Hypothalamus (tissue), 51 donors: ENCODE measurements at regions not wholly inside any gene's neighbourhood (a gene's known extent, or its start where the extent isn't known, plus 50 kb on each side); places are given as distances from the start of the nearest gene placed in this dataset.
A peak's percentile ranks its signal among the peaks of the same experiment; 100 is the strongest.
"Not testable (repeated sequence)": the region's sequence is repeated elsewhere in the genome, so short reads cannot be mapped to it uniquely, and the experiment has no call there.

Experiments
- DNase-seq, 51 donors: peaks; one replicate each; lab custom pipeline; 2025; lab: John Stamatoyannopoulos, UW

DNA sequence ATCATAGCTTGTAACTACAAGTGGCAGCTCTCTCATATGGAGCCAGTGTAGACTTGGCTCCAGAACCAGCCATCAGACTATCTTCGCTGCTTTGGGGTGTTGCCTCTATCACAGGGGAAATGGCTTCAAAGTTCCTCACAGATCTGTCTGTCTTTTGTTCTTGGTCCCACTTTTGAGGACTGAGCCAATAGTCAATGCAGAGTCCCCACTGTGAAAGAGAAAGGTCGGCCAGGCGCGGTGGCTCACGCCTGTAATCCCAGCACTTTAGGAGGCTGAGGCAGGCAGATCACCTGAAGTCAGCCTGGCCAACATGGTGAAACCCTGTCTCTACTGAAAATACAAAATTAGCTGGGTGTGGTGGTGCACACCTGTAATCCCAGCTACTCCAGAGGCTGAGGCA, 86.9 kb upstream of the FZD7 start:
- not testable (repeated sequence) for DNase-seq

DNA sequence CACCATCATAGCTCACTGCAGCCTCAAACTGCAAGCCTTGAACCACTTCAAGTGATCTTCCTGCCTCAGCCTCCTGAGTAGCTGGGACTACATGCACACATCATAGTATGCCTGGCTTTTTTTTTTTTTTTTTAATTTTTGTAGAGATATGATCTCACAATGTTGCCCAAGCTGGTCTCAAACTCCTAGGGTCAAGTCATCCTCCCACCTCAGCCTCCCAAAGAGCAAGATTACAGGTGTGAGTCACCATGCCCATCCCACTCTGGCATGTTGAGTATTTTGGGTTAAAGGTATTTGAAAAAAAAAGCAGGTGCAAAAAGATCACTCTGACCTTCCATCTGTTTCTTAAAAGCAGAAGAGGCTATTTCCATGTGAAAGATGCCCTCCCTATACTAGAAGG, 86.4 kb upstream of the FZD7 start:
- no peak for DNase-seq

DNA sequence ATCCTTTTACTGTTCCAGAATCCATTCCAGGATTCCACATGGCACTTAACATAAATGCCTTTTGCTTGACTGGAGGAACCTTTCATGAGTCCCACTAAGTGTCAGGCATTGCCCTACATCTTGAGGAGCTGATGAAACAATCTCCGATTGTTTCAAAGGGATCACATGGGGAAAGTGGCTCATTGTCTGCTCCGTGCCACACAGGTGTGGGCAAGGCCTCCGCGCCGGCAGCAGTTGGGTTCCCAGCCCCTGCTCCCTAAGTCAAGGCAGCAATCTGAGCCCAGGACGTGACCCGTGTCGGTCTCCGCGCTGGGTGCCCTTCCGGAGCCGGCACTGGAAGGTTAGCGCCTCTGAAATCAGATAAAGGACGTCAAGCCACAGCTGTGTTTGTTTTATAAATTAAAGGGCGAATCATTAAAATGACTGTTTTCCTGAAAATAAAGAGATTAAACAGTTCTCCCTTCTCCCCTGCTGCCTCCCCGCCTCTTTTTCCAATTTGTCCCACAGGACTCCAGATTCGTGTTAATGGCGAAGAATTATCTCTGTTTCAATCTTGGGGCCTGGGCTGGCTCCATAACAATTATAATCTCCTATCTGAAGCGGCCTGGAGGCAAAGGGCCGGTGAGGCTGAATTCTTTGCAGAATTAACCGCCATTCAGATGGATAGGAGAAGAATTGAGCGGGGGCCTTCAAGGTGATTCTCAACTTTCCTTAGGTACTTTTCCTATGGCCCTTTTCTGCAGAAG, 84.3 kb upstream of the FZD7 start:
- DNase-seq, result no peak

DNA sequence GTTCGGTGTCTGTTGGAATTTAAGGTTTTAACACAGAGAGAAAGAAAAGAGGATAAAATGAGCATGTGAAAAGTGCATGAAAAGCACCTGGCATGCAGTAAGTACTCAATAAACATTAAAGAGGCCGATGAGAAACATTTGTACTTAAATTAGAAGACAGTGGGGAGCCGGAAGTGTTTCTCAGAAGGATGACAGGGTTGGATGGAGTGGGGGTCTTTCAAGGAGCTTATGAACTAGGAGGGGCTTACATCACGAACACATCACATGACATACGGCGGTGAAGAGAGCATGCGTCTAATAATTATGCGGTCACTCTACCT, 83.8 kb upstream of the FZD7 start:
- no peak for DNase-seq

DNA sequence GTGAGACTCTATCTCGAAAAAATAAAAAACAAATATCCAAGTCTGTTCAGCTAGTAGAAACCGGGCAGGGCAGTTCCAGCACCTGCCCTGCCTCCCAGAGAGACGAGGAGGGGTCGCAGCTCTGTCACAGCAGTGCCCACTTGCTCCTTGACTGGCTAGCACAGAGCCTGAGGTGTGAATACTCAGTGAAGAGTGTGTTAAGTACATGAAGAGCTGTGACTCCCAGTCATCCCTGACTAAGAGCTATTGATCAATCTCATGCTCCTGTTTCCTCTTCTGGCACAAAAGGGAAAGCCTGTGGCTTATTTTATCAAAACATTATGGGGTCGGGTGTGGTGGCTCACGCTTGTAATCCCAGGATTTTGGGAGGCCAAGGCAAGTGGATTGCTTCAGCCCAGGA, 83.0 kb upstream of the FZD7 start:
- DNase-seq, result no peak

DNA sequence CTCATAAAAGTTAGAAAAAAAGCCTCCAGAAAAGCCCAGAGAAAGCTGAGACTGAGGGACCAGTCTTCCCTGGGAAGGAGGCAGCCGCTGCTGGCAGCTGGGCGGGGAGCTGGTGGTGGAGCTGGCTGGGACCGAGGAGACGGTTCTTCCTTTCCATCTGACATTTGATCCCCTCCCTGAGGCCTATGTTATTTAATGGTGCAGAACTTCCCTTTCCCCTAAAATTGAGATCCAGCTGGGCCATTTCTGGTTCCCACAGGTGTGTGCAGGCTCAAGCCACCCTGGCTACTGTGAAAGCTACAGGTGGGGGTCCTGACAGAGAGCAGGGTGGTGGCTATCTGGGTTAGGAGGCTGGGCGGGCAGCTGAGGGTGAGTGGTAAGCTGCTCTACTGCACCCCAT, 81.5 kb upstream of the FZD7 start:
- DNase-seq, result no peak

DNA sequence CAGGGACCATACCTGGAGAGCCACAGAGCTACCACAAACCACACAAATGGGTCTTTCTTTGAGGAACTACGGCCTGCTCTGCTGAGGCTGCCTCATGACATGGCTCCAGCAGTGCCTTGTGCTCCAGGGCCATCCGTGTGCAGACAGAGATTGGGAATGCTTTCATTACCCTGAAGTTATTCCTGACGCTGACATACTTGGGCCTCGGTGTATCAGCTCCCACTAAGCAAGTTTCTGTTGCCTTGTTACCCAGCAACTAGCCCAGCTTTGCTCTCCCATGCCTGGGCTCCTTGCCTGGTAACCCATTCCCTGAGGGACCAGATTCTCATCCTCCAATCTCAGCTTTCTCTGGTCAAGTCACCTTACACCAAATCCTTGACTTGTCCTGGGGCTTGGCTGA, 80.3 kb upstream of the FZD7 start:
- DNase-seq, result no peak

DNA sequence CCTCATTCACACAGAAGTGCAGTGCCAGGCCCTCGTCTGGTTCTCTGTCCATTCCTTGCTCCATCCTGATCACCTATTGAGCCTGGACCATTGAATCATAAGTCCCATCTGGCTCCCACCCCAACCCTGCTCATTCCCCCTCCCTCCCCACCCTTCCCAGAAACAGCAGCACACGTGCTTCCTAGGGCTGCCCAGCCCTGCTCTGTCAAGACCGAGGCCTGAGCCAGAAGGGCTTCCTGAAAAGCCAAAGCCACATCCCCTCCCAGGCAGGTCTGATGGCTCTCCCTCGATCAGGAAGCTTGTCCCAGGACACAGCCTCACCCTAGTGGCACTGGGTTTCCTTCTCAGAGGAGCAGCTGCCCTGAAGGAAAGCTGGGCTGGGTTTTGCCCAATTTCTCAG, 79.8 kb upstream of the FZD7 start:
- no peak for DNase-seq

DNA sequence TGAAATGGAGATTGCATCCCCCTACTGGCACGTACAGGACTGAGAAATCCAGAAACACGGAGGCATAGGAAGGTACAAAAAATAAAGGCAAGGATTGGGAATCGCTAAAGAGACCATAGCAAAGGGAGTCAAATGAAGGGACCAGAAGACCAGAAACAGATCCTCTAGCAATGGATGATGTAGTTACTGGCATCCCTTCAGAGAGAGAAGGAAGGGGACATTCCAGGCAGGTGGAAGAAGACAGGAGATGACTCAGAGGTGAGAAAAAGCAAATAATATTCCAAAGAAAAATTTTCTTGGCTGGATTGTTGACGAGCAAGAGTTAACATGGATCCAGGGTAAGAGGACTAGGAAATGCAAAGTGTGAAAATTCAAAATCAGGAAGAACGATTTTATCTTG, 78.4 kb upstream of the FZD7 start:
- no peak for DNase-seq

DNA sequence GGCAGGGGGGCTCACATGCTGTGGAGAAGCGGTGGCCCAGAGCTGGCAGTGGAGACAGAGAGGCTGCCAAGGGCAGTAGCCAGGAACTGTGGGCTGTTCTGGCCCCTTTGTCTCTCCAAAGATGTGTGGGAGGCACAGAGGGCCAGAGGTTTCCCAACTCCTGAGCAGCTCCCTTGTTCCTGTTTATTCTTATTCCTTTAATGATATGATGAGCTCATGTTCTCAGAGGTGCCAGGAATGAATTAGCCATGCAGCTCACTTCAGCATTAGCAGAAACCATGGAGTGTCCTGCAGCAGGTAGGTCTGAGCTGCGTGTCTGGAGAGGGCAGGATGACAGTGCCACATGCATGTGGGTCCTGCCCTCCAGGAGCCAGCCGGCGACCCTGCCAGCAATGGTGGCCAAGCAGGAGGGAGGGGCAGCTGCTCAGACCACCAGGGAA, 77.9 kb upstream of the FZD7 start:
- DNase-seq, result peak in 22 of 51 donors; percentile 6 to 63 (median 31)

DNA sequence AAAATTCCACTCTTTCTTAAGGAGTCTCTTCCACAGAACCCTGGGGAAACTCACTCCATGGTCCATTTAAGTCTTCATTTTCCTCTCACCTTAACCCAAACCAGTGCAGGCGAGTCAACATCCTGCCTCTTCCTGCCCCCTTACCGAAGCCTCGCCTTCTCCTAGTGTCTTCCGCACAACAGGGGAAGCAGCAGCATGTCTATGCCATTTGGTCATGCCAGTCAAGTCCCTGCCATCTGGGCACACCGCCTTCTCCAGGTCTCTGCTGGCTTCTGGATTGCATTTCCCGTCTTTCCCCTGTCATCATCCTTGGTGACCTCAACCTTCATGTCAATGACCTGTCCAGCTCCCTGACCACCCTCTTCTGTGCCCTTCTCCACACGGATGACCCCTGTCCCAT, 77.3 kb upstream of the FZD7 start:
- no peak for DNase-seq

DNA sequence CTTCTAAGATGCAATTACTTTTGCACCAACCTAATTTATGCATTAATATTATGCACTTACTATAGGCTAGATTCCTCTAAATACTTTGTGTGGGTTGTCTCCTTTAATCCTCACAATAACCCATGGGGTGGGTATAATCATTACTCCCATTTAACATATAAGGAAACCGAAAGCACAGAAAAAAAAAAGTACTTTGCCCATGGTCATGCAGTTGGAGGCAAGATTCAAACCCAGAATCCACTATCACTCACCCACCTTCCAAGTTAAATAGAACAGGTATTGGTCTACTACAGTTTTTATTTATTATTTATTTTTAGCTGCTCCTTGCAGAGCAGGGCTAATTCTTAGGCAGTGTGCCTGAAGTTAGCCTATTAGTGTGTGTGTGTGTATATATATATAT, 76.6 kb upstream of the FZD7 start:
- DNase-seq, result no peak

DNA sequence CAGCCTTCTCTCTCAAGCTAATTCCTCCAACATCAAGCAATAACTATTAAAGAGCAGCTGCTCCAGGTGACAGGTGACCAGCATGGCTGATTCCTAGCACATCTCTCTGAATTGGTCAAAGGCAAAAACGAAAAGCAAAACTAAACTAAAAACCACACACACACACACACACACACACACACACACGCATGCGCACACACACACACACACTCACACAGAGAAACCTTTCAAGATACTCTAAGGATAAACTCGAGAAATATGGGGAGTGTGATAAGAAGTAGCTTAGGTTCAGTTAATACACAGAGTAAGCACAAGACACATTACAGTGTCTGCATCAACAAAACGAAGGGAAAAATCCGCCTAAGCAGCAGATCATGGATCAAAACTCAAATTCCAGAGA, 74.5 kb upstream of the FZD7 start:
- DNase-seq, result no peak

DNA sequence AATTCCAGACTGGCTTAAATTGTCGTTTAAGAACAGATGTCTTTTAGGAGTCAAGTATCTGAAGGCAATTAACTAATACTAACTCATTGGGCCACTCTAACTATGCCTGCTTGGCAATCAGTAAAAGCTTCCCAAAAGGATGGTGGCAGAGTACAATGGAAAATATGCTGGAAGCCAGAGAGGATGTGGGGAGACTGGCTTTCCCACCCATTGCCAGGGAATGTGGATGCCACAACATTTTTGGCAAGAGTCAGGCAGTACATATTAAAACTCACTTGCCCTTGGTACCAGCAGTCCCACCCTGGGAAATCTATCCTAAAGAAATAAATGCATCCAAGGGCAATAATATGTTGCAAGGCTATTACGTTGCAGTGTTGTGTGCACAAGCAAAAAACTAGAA, 74.0 kb upstream of the FZD7 start:
- no peak for DNase-seq

DNA sequence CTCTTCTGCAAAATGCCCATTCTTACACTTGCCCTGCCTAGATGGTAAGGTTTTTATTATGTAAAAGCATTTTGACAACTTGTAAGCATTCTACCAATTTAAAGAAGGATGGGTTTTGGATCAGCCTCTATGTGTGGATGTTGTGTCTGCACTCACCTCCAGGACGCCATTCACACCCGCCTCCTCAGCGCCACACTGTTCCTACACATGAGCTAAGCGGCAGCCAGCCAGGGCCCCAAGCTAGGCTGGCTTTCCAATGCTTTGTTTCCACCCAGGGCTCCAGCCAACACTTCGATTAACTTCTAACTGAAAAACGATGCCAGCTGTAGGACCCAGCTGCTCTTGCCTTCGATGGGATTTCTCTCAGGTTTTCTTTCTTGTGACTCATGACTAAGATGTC, 73.3 kb upstream of the FZD7 start:
- DNase-seq, result peak in 1 of 51 donors; percentile 32

DNA sequence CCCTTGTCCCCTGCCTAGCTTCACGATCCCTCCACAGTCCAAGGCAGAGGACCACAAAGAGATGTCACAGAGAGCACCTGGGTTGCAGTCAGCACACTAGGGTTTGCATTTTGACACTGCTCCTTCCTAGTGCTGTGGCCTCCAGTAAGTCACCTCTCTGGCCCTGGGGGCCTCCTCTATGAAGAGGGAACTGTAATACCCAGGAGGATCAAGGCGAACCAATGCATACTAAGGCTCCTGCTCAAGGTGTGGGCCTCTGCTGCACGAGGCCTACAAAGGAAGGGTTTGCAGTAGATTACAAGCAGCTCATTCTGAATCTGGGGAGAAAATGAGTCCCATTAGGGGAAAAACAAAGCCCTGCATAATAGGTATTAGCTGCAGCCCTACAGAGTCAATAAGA, 72.3 kb upstream of the FZD7 start:
- no peak for DNase-seq

DNA sequence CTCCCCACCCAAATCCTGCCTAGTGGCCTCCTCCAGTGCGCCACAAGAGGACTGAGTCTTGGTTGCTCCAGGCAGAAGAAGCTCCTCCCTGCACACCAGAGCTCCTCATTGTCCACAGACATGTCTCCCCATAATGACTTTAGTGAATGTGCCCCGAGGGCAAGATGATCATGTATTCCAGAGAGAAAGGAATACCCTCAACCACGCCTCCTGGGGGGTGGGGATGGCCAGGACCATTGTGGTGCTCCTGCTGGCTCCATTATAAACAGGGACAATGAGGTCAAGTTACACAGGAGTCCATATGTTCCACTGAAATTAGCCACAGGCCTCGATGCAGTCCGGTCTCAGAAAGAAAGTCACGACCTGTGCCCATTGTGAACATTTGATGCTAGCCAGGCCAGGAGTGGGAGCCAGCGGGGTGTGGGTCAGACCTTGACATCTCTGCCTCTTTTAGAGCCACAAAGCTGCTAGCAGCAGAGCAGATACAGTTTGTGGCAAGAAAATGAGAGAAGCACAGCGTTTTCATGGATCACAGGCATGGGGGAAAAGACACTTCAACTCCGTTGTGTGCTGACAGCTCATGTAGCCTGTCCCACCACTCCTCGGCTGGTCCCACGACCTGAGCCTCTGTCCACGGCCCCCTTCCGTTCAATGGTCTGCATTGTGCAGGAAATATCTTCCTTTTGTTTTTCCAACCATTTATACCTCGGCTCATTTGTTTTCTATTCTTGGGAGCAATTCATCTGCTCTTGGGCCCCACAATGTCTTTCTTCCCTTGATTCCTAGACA, 70.7 kb upstream of the FZD7 start:
- no peak for DNase-seq

DNA sequence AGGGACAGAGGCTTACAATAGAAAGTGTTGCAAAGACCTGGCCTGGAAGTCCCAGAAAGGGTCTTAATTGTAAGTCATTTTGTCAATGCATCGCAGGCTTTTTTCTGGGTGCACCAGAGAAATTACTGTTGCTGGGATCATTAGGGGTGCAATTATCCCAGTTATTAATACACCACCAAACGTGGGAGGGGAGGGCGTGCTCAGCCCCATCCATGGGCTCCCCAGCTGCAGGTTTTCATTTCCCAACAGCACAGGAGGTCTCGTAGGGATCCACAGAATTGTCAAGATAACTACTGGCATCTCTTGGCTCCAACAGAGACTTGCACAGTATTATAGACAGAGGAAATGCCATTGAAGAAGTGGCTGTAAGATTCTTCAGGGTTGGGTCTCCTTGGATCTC, 69.6 kb upstream of the FZD7 start:
- no peak for DNase-seq

DNA sequence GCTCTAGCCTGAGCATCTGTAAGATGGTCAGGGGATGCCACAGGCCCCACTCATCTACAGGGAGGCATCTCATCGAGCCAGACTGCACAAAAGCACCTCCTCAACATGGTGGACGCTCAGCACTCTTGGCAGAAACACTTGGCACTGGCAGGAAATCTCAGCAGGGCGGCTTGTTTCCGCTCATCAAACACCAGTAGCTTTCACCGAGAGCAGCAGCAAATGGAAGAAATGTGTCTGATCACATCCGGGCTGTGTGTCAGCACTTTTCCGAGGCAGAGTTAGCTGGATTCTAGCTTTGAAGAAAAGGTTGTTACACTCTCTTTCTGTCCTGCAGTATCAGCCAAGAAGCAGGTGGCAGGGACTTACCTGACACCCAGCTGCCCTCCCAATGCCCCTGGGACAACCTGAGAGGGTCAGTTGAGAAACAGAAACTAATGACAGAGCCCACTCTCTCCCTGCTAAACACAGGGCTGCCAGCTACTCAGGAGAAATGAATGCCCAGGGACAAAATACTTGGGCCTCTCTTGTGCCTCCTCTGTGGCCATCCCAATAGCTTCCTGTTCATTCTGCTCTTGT, 68.9 kb upstream of the FZD7 start:
- peak in 7 of 51 donors; percentile 2 to 29 (median 8) for DNase-seq

DNA sequence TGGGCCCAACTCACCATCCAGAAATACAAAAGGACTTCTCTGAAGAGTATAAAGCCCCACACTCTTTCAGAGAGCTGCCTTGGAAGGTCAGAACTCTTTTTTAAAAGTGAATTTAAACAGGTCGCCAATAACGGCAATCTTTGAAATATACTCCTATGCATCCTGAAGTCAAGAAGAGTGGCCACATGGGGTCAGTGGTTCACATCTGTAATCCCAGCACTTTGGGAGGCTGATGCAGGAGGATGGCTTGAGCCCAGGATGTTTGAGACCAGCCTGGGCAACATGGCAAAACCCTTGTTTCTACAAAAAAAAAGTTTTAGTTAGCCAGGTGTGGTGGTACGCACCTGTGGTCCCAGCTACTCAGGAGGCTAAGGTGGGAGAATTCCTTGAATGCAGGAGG, 68.1 kb upstream of the FZD7 start:
- DNase-seq, result no peak

DNA sequence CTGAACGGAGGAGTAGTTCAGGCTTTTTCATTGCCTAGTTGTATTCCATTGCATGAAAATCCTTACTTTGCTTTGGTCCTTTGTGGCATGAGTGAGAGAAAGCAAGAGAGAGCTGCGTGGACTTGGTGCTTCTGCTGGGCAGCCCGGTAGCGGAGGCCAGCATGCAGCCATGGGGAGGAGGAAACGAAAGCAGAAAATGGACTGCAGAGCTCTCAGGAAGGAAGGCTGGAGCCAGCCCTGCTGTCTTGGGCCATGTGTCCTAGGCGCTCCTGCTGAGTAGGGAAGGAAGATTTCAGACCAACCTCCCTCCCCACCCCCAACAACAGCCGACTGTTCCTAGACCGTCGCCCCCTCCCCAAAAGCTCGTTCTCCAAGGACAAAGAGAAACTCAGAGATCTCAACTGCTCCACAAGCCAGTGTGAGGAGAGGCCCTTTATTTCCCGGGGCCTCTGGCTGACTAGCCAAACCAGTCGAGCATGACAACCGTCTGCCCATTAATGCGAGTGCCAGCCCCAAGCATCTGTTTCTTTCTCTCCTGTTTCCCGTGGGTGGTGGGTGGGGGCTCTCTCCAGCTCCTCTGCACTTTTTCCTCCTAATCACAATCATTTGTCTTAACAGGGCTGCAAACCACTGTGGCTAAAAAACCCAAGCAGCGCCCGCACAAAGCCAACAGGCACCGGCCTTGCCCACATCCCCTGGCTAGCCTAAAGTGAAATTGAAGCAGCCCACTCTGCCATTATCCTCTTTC, 66.8 kb upstream of the FZD7 start:
- peak in 1 of 51 donors; percentile 10 for DNase-seq
